NCI-H2171 (cell line): ENCODE measurements at regions not wholly inside any gene's neighbourhood (a gene's known extent, or its start where the extent isn't known, plus 50 kb on each side); places are given as distances from the start of the nearest gene placed in this dataset.
"Not testable (repeated sequence)": the region's sequence is repeated elsewhere in the genome, so short reads cannot be mapped to it uniquely, and the experiment has no call there.

Experiments
- DNase-seq: peaks from one replicate; lab custom pipeline; 2025; lab: John Stamatoyannopoulos, UW

- DNase-seq, result no peak
Observed at GRCh38 chr4:127394516-127394915, 238.2 kb upstream of the INTU start.

GRCh38 chr4:127400276-127400675 lies 232.5 kb upstream of the INTU start:
- no peak for DNase-seq

GRCh38 chr4:127400731-127401346 lies 231.9 kb upstream of the INTU start:
- peak; percentile 4 for DNase-seq

- DNase-seq, result no peak
Observed at GRCh38 chr4:127403471-127404084, 229.2 kb upstream of the INTU start.

GRCh38 chr4:127406187-127406586 lies 226.6 kb upstream of the INTU start:
- no peak for DNase-seq

- DNase-seq, result not testable (repeated sequence)
Observed at GRCh38 chr4:127407572-127407971, 225.2 kb upstream of the INTU start.

GRCh38 chr4:127410201-127410600 lies 222.6 kb upstream of the INTU start:
- DNase-seq, result no peak

- no peak for DNase-seq
Observed at GRCh38 chr4:127410644-127411043, 222.1 kb upstream of the INTU start.

GRCh38 chr4:127414951-127415606 lies 217.7 kb upstream of the INTU start:
- no peak for DNase-seq

GRCh38 chr4:127416115-127416514 lies 216.6 kb upstream of the INTU start:
- DNase-seq, result no peak

GRCh38 chr4:127417885-127418535 lies 214.7 kb upstream of the INTU start:
- DNase-seq, result no peak

GRCh38 chr4:127419431-127419830 lies 213.3 kb upstream of the INTU start:
- no peak for DNase-seq

- DNase-seq, result no peak
Observed at GRCh38 chr4:127421437-127421836, 211.3 kb upstream of the INTU start.

- no peak for DNase-seq
Observed at GRCh38 chr4:127425202-127425845, 207.4 kb upstream of the INTU start.

- no peak for DNase-seq
Observed at GRCh38 chr4:127425851-127426250, 206.9 kb upstream of the INTU start.

- no peak for DNase-seq
Observed at GRCh38 chr4:127441571-127441970, 191.2 kb upstream of the INTU start.

GRCh38 chr4:127445471-127445870 lies 187.3 kb upstream of the INTU start:
- DNase-seq, result no peak

- no peak for DNase-seq
Observed at GRCh38 chr4:127446427-127446885, 186.3 kb upstream of the INTU start.

- no peak for DNase-seq
Observed at GRCh38 chr4:127448986-127449385, 183.8 kb upstream of the INTU start.

GRCh38 chr4:127449449-127449848 lies 183.3 kb upstream of the INTU start:
- no peak for DNase-seq

- no peak for DNase-seq
Observed at GRCh38 chr4:127450276-127450675, 182.5 kb upstream of the INTU start.

- DNase-seq, result no peak
Observed at GRCh38 chr4:127463883-127464282, 168.9 kb upstream of the INTU start.
